AG04450 (cell line): ENCODE measurements at regions not wholly inside any gene's neighbourhood (a gene's known extent, or its start where the extent isn't known, plus 50 kb on each side); places are given as distances from the start of the nearest gene placed in this dataset.

Source experiments
- CTCF ChIA-PET: fragments of 300-600, 350-600 bp; formaldehyde crosslinking; extraction: SDS; loops from one replicate; lab custom pipeline; 2022; ENCODE audit warnings: antibody characterized with exemption, inconsistent platforms; lab: Charles Lee
- POLR2A ChIA-PET: fragments of 350-600 bp; formaldehyde crosslinking; extraction: SDS; loops from one replicate; lab custom pipeline; 2021; ENCODE audit warnings: antibody characterized with exemption, inconsistent platforms; lab: Yijun Ruan, JAX
- DNase-seq: peaks from one replicate; pipeline ENCODE4 v3.0.0-alpha.2; 2011; ENCODE audit warnings: low read depth, low spot score
- H3K27ac ChIP-seq: one replicate; pipeline ENCODE4 v1.5.1; 2012; ENCODE audit warnings: low read depth, low read length, control low read depth
- H3K27me3 ChIP-seq: one replicate; pipeline ENCODE4 v1.6.0; 2012; ENCODE audit warnings: low read length; ENCODE audit not compliant: control insufficient read depth, insufficient read depth
- H3K4me3 ChIP-seq: 2 replicates; pipeline ENCODE4 v1.5.1; 2011; ENCODE audit warnings: mild to moderate bottlenecking, low read depth, low read length, control low read depth
- H3K9me3 ChIP-seq: 2 replicates; pipeline ENCODE4 v1.5.1; 2012; ENCODE audit warnings: low read length; ENCODE audit not compliant: control insufficient read depth, insufficient read depth
- CTCF ChIP-seq: IDR thresholded peaks from 2 replicates; pipeline ENCODE4 v1.5.1; 2011; ENCODE audit warnings: low read depth, low read length, control low read depth, inconsistent platforms

- Histone ChIP-seq H3K4me3 (no peak overlapping the region), H3K27me3 (no peaks in the 10 kb centered on the region), H3K27ac (no peak overlapping the region), H3K9me3 (no peaks in the 10 kb centered on the region)
- DNase-seq: no peak
- no peak for TF ChIP-seq CTCF
- ChIA-PET POLR2A (no interaction called here), CTCF (no interaction called here)
Measured at GRCh38 chrX:147764868-147765267, 146.9 kb upstream of the FMR1 start.

GRCh38 chrX:147770858-147771257 lies 140.9 kb upstream of the FMR1 start:
- POLR2A ChIA-PET: no interaction called here
- Histone ChIP-seq H3K4me3 (no peak overlapping the region), H3K9me3 (peaks cover under 1% of the 10 kb centered on the region; the same call in 1 of the 2 replicates), H3K27me3 (no peaks in the 10 kb centered on the region), H3K27ac (no peak overlapping the region)
- DNase-seq: no peak
- CTCF ChIA-PET: no interaction called here
- no peak for TF ChIP-seq CTCF

GRCh38 chrX:147776988-147777387 lies 134.7 kb upstream of the FMR1 start:
- Histone ChIP-seq H3K9me3 (peaks cover 4% of the 10 kb centered on the region; the same call in 1 of the 2 replicates), H3K4me3 (no peak overlapping the region), H3K27ac (no peak overlapping the region), H3K27me3 (no peaks in the 10 kb centered on the region)
- no peak for DNase-seq
- CTCF ChIA-PET: no interaction called here
- POLR2A ChIA-PET: no interaction called here
- TF ChIP-seq CTCF: no peak

GRCh38 chrX:147779173-147779572 lies 132.5 kb upstream of the FMR1 start:
- Histone ChIP-seq H3K4me3 (no peak overlapping the region), H3K27ac (no peak overlapping the region), H3K9me3 (peaks cover 4% of the 10 kb centered on the region; the same call in 1 of the 2 replicates), H3K27me3 (no peaks in the 10 kb centered on the region)
- TF ChIP-seq CTCF: no peak
- no peak for DNase-seq
- ChIA-PET POLR2A (no interaction called here), CTCF (no interaction called here)

- no peak overlapping the region for H3K27ac ChIP-seq
- TF ChIP-seq CTCF: no peak
- H3K9me3 ChIP-seq: no peaks in the 10 kb centered on the region
- H3K4me3 ChIP-seq: no peak overlapping the region
- no peak for DNase-seq
- ChIA-PET POLR2A (no interaction called here), CTCF (no interaction called here)
- no peaks in the 10 kb centered on the region for H3K27me3 ChIP-seq
Measured at GRCh38 chrX:147781844-147782243, 129.9 kb upstream of the FMR1 start.
